CD4-positive, alpha-beta memory T cell (primary cell): ENCODE measurements at regions not wholly inside any gene's neighbourhood (a gene's known extent, or its start where the extent isn't known, plus 50 kb on each side); places are given as distances from the start of the nearest gene placed in this dataset.

ENCODE experiments used
- CTCF ChIA-PET: fragments of 350-600 bp; sonication (Branson Sonifier 250); formaldehyde crosslinking; loops from one replicate; lab custom pipeline; 2021; ENCODE audit warnings: inconsistent platforms; ENCODE audit not compliant: partially characterized antibody; lab: Charles Lee
- POLR2A ChIA-PET: fragments of 350-600 bp; sonication (Branson Sonifier 250); formaldehyde crosslinking; loops from one replicate; lab custom pipeline; 2021; ENCODE audit not compliant: partially characterized antibody; lab: Charles Lee
- DNase-seq, 5 donors: peaks; one replicate each; pipeline versions ENCODE4 v3.0.0 to v3.0.0-alpha.2; 2020 to 2022; ENCODE audit warnings: mixed read lengths in 1 of 5
- H3K27ac ChIP-seq: one replicate; pipeline ENCODE4 v1.7.0; 2013; ENCODE audit warnings: low read depth, low read length
- H3K27me3 ChIP-seq: 2 replicates; pipeline ENCODE4 v1.7.0; 2013; ENCODE audit warnings: mild to moderate bottlenecking, low read length, moderate library complexity; ENCODE audit not compliant: insufficient read depth
- H3K36me3 ChIP-seq: 2 replicates; pipeline ENCODE4 v1.7.0; 2013; ENCODE audit warnings: mild to moderate bottlenecking, low read length, moderate library complexity; ENCODE audit not compliant: insufficient read depth
- H3K4me1 ChIP-seq: 2 replicates; pipeline ENCODE4 v1.7.0; 2013; ENCODE audit warnings: mild to moderate bottlenecking, low read length, moderate library complexity; ENCODE audit not compliant: insufficient read depth
- H3K4me3 ChIP-seq, 2 donors: one replicate each; pipeline ENCODE4 v1.7.0; 2013; ENCODE audit warnings: low read length in 2 of 2, mild to moderate bottlenecking in 1 of 2
- H3K9me3 ChIP-seq, 2 donors: one replicate each; pipeline ENCODE4 v1.7.0; 2013; ENCODE audit warnings: low read length in 2 of 2, control low read depth in 1 of 2; ENCODE audit not compliant: control insufficient read depth in 1 of 2
- H3K27ac Mint-ChIP-seq, 7 donors: one replicate each; pipeline ENCODE4 v1.8.0; 2020 to 2021; ENCODE audit warnings: mixed read lengths in 7 of 7, mild to moderate bottlenecking in 6 of 7, inconsistent platforms in 3 of 7, moderate library complexity in 3 of 7
- H3K27me3 Mint-ChIP-seq, 2 donors: one replicate each; pipeline ENCODE4 v1.8.0; 2020 to 2021; ENCODE audit warnings: mixed read lengths in 2 of 2
- H3K36me3 Mint-ChIP-seq, 2 donors: one replicate each; pipeline ENCODE4 v1.8.0; 2020 to 2021; ENCODE audit warnings: mixed read lengths in 2 of 2, inconsistent platforms in 1 of 2, mild to moderate bottlenecking in 1 of 2
- H3K4me1 Mint-ChIP-seq, 4 donors: one replicate each; pipeline ENCODE4 v1.8.0; 2020 to 2021; ENCODE audit warnings: mixed read lengths in 4 of 4, mild to moderate bottlenecking in 1 of 4
- H3K4me3 Mint-ChIP-seq, 8 donors: one replicate each; pipeline ENCODE4 v1.8.0; 2020 to 2021; ENCODE audit warnings: mixed read lengths in 8 of 8, mild to moderate bottlenecking in 7 of 8, moderate library complexity in 6 of 8, inconsistent platforms in 3 of 8
- H3K9me3 Mint-ChIP-seq, 8 donors: one replicate each; pipeline ENCODE4 v1.8.0; 2020 to 2021; ENCODE audit warnings: mixed read lengths in 8 of 8, mild to moderate bottlenecking in 5 of 8, inconsistent platforms in 3 of 8, moderate library complexity in 1 of 8
- intact Hi-C: fragments of 100-400 bp; cut with micrococcal nuclease; formaldehyde crosslinking; loops from one replicate; pipeline ENCODE4 v1.15.1; 2023

GRCh38 chr16:24433706-24434105, 105.7 kb upstream of the RBBP6 start:
- H3K9me3 ChIP-seq: no peaks in the 10 kb centered on the region
- Mint-ChIP-seq H3K4me1 (no peaks in the 10 kb centered on the region), H3K4me3 (no peak overlapping the region), H3K9me3 (no peaks in the 10 kb centered on the region), H3K36me3 (no peaks in the 10 kb centered on the region), H3K27ac (no peak overlapping the region), H3K27me3 (peaks cover 19 to 29% of the 10 kb centered on the region in 2 donors)
- no peak for DNase-seq
- ChIA-PET CTCF (no interaction called here), POLR2A (no interaction called here)
- no peak overlapping the region for H3K27ac ChIP-seq
- no peak overlapping the region for H3K4me3 ChIP-seq
- intact Hi-C loops: no loop called here
- H3K4me1 ChIP-seq: no peaks in the 10 kb centered on the region
- H3K27me3 ChIP-seq: no peaks in the 10 kb centered on the region
- no peaks in the 10 kb centered on the region for H3K36me3 ChIP-seq

GRCh38 chr16:24440306-24440705, 99.1 kb upstream of the RBBP6 start:
- no peaks in the 10 kb centered on the region for H3K4me1 Mint-ChIP-seq
- intact Hi-C loops: no loop called here
- no peaks in the 10 kb centered on the region for H3K9me3 Mint-ChIP-seq
- POLR2A ChIA-PET: no interaction called here
- peaks cover 9 to 25% of the 10 kb centered on the region in 2 donors for H3K27me3 Mint-ChIP-seq
- H3K4me3 ChIP-seq: no peak overlapping the region
- H3K4me3 Mint-ChIP-seq: no peak overlapping the region
- H3K27me3 ChIP-seq: no peaks in the 10 kb centered on the region
- H3K9me3 ChIP-seq: no peaks in the 10 kb centered on the region
- H3K36me3 ChIP-seq: no peaks in the 10 kb centered on the region
- DNase-seq: no peak
- no peaks in the 10 kb centered on the region for H3K36me3 Mint-ChIP-seq
- H3K27ac Mint-ChIP-seq: no peak overlapping the region
- no peaks in the 10 kb centered on the region for H3K4me1 ChIP-seq
- H3K27ac ChIP-seq: no peak overlapping the region
- CTCF ChIA-PET: no interaction called here

- Histone ChIP-seq H3K27ac (no peak overlapping the region), H3K9me3 (no peaks in the 10 kb centered on the region), H3K27me3 (no peaks in the 10 kb centered on the region), H3K4me1 (no peaks in the 10 kb centered on the region), H3K36me3 (no peaks in the 10 kb centered on the region), H3K4me3 (no peak overlapping the region)
- CTCF ChIA-PET: no interaction called here
- intact Hi-C loops: no loop called here
- Mint-ChIP-seq H3K27ac (no peak overlapping the region), H3K36me3 (no peaks in the 10 kb centered on the region), H3K9me3 (no peaks in the 10 kb centered on the region), H3K4me1 (no peaks in the 10 kb centered on the region), H3K4me3 (no peak overlapping the region), H3K27me3 (peaks cover 9 to 20% of the 10 kb centered on the region in 2 donors)
- DNase-seq: no peak
- POLR2A ChIA-PET: interaction anchor here (0.6 kb wide), 1 partner anchor 73 kb away, joined by 3 read pairs; no protein-coding TSS in a partner anchor
Measured at GRCh38 chr16:24442631-24443030, 96.7 kb upstream of the RBBP6 start.

DNA sequence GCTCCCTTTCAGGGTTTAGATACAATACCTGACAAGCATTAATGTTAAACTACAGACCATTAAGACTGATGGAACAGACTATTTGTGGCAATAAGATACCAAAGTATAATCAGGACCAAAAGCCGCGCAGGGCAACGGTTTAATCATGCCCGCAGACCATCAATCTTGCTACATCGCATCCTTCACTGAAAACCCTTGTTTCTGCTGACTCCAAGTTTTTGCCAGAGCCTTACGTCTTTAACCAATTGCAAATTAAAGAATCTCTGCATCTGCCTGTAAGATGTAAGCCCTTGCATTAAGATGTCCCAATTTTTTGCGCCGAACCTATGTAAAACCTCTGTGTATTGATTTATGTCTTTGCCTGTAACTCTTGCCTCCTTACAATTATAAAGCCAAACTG, 94.2 kb upstream of the RBBP6 start:
- Mint-ChIP-seq H3K4me1 (no peaks in the 10 kb centered on the region), H3K4me3 (no peak overlapping the region), H3K36me3 (no peaks in the 10 kb centered on the region), H3K27ac (no peak overlapping the region), H3K27me3 (peaks cover 6 to 19% of the 10 kb centered on the region in 2 donors), H3K9me3 (no peaks in the 10 kb centered on the region)
- ChIA-PET POLR2A (interaction anchor here (0.6 kb wide), 1 partner anchor 70 kb away, joined by 3 read pairs; no protein-coding TSS in a partner anchor), CTCF (no interaction called here)
- Histone ChIP-seq H3K9me3 (no peaks in the 10 kb centered on the region), H3K4me1 (no peaks in the 10 kb centered on the region), H3K36me3 (no peaks in the 10 kb centered on the region), H3K27me3 (no peaks in the 10 kb centered on the region), H3K4me3 (no peak overlapping the region), H3K27ac (no peak overlapping the region)
- intact Hi-C loops: no loop called here
- no peak for DNase-seq

GRCh38 chr16:24446189-24446588, 93.2 kb upstream of the RBBP6 start:
- POLR2A ChIA-PET: no interaction called here
- DNase-seq: no peak

GRCh38 chr16:24452724-24453123, 86.6 kb upstream of the RBBP6 start:
- no peak for DNase-seq
- intact Hi-C loops: no loop called here
- Mint-ChIP-seq H3K27me3 (peaks cover 16 to 24% of the 10 kb centered on the region in 2 donors), H3K9me3 (peaks cover 0 to 4% (median 0%) of the 10 kb centered on the region in 8 donors), H3K4me3 (no peak overlapping the region), H3K4me1 (no peaks in the 10 kb centered on the region), H3K27ac (no peak overlapping the region), H3K36me3 (no peaks in the 10 kb centered on the region)
- no peak overlapping the region for H3K4me3 ChIP-seq
- no peaks in the 10 kb centered on the region for H3K9me3 ChIP-seq
- H3K4me1 ChIP-seq: no peaks in the 10 kb centered on the region
- POLR2A ChIA-PET: no interaction called here
- CTCF ChIA-PET: no interaction called here
- H3K27me3 ChIP-seq: no peaks in the 10 kb centered on the region
- H3K27ac ChIP-seq: no peak overlapping the region
- H3K36me3 ChIP-seq: no peaks in the 10 kb centered on the region

More at GRCh38 chr16:24446189-24446588, 93.2 kb upstream of the RBBP6 start:
- intact Hi-C loops: no loop called here
- Mint-ChIP-seq H3K27me3 (peaks cover 8 to 15% of the 10 kb centered on the region in 2 donors), H3K27ac (no peak overlapping the region), H3K4me1 (no peaks in the 10 kb centered on the region), H3K4me3 (no peak overlapping the region), H3K9me3 (peaks cover 0 to 3% (median 0%) of the 10 kb centered on the region in 8 donors), H3K36me3 (no peaks in the 10 kb centered on the region)
- H3K9me3 ChIP-seq: no peaks in the 10 kb centered on the region
- no peaks in the 10 kb centered on the region for H3K36me3 ChIP-seq
- CTCF ChIA-PET: no interaction called here
- H3K4me3 ChIP-seq: no peak overlapping the region
- H3K4me1 ChIP-seq: no peaks in the 10 kb centered on the region
- no peak overlapping the region for H3K27ac ChIP-seq
- H3K27me3 ChIP-seq: no peaks in the 10 kb centered on the region

- intact Hi-C loops: no loop called here
Measured at GRCh38 chr16:24463196-24463945, 76.0 kb upstream of the RBBP6 start.

More at GRCh38 chr16:24463196-24463945, 76.0 kb upstream of the RBBP6 start:
- H3K4me3 ChIP-seq: no peak overlapping the region
- no peaks in the 10 kb centered on the region for H3K27me3 ChIP-seq
- POLR2A ChIA-PET: no interaction called here
- no peaks in the 10 kb centered on the region for H3K36me3 ChIP-seq
- Mint-ChIP-seq H3K4me1 (no peaks in the 10 kb centered on the region), H3K27me3 (peaks cover 17 to 20% of the 10 kb centered on the region in 2 donors), H3K36me3 (no peaks in the 10 kb centered on the region), H3K27ac (no peak overlapping the region), H3K4me3 (no peak overlapping the region), H3K9me3 (peaks cover 0 to 21% (median 13%) of the 10 kb centered on the region in 8 donors)
- H3K9me3 ChIP-seq: no peaks in the 10 kb centered on the region
- no peak overlapping the region for H3K27ac ChIP-seq
- CTCF ChIA-PET: no interaction called here
- DNase-seq: no peak
- H3K4me1 ChIP-seq: no peaks in the 10 kb centered on the region
